Fibroblast of the aortic adventitia (primary cell): ENCODE measurements at regions not wholly inside any gene's neighbourhood (a gene's known extent, or its start where the extent isn't known, plus 50 kb on each side); places are given as distances from the start of the nearest gene placed in this dataset.

Source experiments
- DNase-seq: peaks from one replicate; pipeline ENCODE4 v3.0.0-alpha.2; 2010; ENCODE audit warnings: low read depth
- H3K4me3 ChIP-seq: 2 replicates; pipeline ENCODE4 v1.5.1; 2011; ENCODE audit warnings: low read depth, mild to moderate bottlenecking, control low read depth, low read length, moderate library complexity
- CTCF ChIP-seq: IDR thresholded peaks from 2 replicates; pipeline ENCODE4 v1.5.1; 2011; ENCODE audit warnings: mild to moderate bottlenecking, low read length, control low read depth, inconsistent platforms; ENCODE audit not compliant: insufficient read depth

GRCh38 chr1:229041946-229042345 lies 229.0 kb upstream of the RAB4A start:
- no peak for TF ChIP-seq CTCF
- no peak overlapping the region for H3K4me3 ChIP-seq
- no peak for DNase-seq

- no peak for TF ChIP-seq CTCF
- H3K4me3 ChIP-seq, result no peak overlapping the region
- no peak for DNase-seq
Observed at GRCh38 chr1:229042482-229042881, 228.4 kb upstream of the RAB4A start.

GRCh38 chr1:229043115-229043514 lies 227.8 kb upstream of the RAB4A start:
- no peak for DNase-seq
- H3K4me3 ChIP-seq, result no peak overlapping the region
- TF ChIP-seq CTCF, result no peak

- no peak for TF ChIP-seq CTCF
- H3K4me3 ChIP-seq, result no peak overlapping the region
- DNase-seq, result no peak
Observed at GRCh38 chr1:229046251-229046853, 224.6 kb upstream of the RAB4A start.

GRCh38 chr1:229047161-229047839 lies 223.6 kb upstream of the RAB4A start:
- no peak for TF ChIP-seq CTCF
- no peak overlapping the region for H3K4me3 ChIP-seq
- DNase-seq, result no peak

GRCh38 chr1:229047840-229048620 lies 222.9 kb upstream of the RAB4A start:
- TF ChIP-seq CTCF, result no peak
- H3K4me3 ChIP-seq, result no peak overlapping the region
- DNase-seq, result no peak
